8988T (cell line): ENCODE measurements at regions not wholly inside any gene's neighbourhood (a gene's known extent, or its start where the extent isn't known, plus 50 kb on each side); places are given as distances from the start of the nearest gene placed in this dataset.

ENCODE experiments used
- DNase-seq: peaks from one replicate; pipeline ENCODE4 v3.0.0; 2011

- no peak for DNase-seq
These were observed 588.6 kb upstream of the GRAMD2B start for GRCh38 chr5:125834438-125835115.

- no peak for DNase-seq
These were observed 587.7 kb upstream of the GRAMD2B start for GRCh38 chr5:125835293-125836172.

GRCh38 chr5:125836256-125836655, 587.0 kb upstream of the GRAMD2B start:
- no peak for DNase-seq

GRCh38 chr5:125837866-125838265, 585.3 kb upstream of the GRAMD2B start:
- DNase-seq = no peak

GRCh38 chr5:125847561-125847960, 575.6 kb upstream of the GRAMD2B start:
- DNase-seq = no peak

- no peak for DNase-seq
These were observed 574.5 kb upstream of the GRAMD2B start for GRCh38 chr5:125848751-125849150.

GRCh38 chr5:125856949-125857348, 566.3 kb upstream of the GRAMD2B start:
- no peak for DNase-seq

GRCh38 chr5:125863579-125863978, 559.6 kb upstream of the GRAMD2B start:
- no peak for DNase-seq

GRCh38 chr5:125865166-125865815, 557.9 kb upstream of the GRAMD2B start:
- DNase-seq = no peak

- no peak for DNase-seq
These were observed 555.2 kb upstream of the GRAMD2B start for GRCh38 chr5:125868036-125868435.

- no peak for DNase-seq
These were observed 553.0 kb upstream of the GRAMD2B start for GRCh38 chr5:125870256-125870655.

GRCh38 chr5:125874057-125874456, 549.2 kb upstream of the GRAMD2B start:
- DNase-seq = no peak

GRCh38 chr5:125874717-125875116, 548.5 kb upstream of the GRAMD2B start:
- no peak for DNase-seq

GRCh38 chr5:125877248-125877647, 546.0 kb upstream of the GRAMD2B start:
- DNase-seq = no peak

- no peak for DNase-seq
These were observed 541.1 kb upstream of the GRAMD2B start for GRCh38 chr5:125882061-125882460.

- no peak for DNase-seq
These were observed 540.0 kb upstream of the GRAMD2B start for GRCh38 chr5:125883223-125883622.

- DNase-seq = no peak
These were observed 534.9 kb upstream of the GRAMD2B start for GRCh38 chr5:125888358-125888757.

GRCh38 chr5:125890511-125890931, 532.7 kb upstream of the GRAMD2B start:
- DNase-seq = no peak

GRCh38 chr5:125891061-125891725, 532.0 kb upstream of the GRAMD2B start:
- no peak for DNase-seq

- no peak for DNase-seq
These were observed 528.8 kb upstream of the GRAMD2B start for GRCh38 chr5:125894383-125894782.

- no peak for DNase-seq
These were observed 526.8 kb upstream of the GRAMD2B start for GRCh38 chr5:125896368-125896767.

- no peak for DNase-seq
These were observed 526.1 kb upstream of the GRAMD2B start for GRCh38 chr5:125897089-125897488.

- no peak for DNase-seq
These were observed 524.3 kb upstream of the GRAMD2B start for GRCh38 chr5:125898851-125899405.
